H1 (cell line): ENCODE measurements at regions not wholly inside any gene's neighbourhood (a gene's known extent, or its start where the extent isn't known, plus 50 kb on each side); places are given as distances from the start of the nearest gene placed in this dataset.

ENCODE experiments used
- CTCF ChIA-PET: fragments of 300-600 bp; sonication (Branson Sonifier 250); formaldehyde crosslinking; loops from one replicate; lab custom pipeline; 2021; ENCODE audit not compliant: partially characterized antibody; lab: Charles Lee
- POLR2A ChIA-PET: fragments of 300-600 bp; sonication (Branson Sonifier 250); formaldehyde crosslinking; loops from one replicate; lab custom pipeline; 2021; ENCODE audit warnings: inconsistent platforms; ENCODE audit not compliant: partially characterized antibody; lab: Charles Lee
- DNase-seq, 2 experiments: peaks; one replicate each; pipeline versions ENCODE4 v3.0.0 to v3.0.0-alpha.2; 2010 to 2022; ENCODE audit warnings: low spot score in 2 of 2, low read depth in 1 of 2, mixed read lengths in 1 of 2
- FAIRE-seq: peaks from 2 replicates; lab custom pipeline; 2011; peaks lifted over from hg19 to GRCh38; lab: Jason Lieb, UNC
- H2AFZ ChIP-seq: 2 replicates; pipeline ENCODE4 v1.8.1; 2012; ENCODE audit warnings: low read length, inconsistent platforms
- H2AK5ac ChIP-seq: 2 replicates; pipeline ENCODE4 v1.6.1; 2013; ENCODE audit warnings: low read depth, low read length
- H2BK120ac ChIP-seq: replicated peaks from 2 replicates; pipeline ENCODE3; 2013; ENCODE audit warnings: low read depth, low read length, inconsistent platforms
- H2BK12ac ChIP-seq: 2 replicates; pipeline ENCODE4 v1.6.1; 2013; ENCODE audit warnings: low read depth, low read length
- H2BK15ac ChIP-seq: 2 replicates; pipeline ENCODE4 v1.6.1; 2013; ENCODE audit warnings: low read length
- H2BK20ac ChIP-seq: 2 replicates; pipeline ENCODE4 v1.6.1; 2013; ENCODE audit warnings: low read length
- H2BK5ac ChIP-seq: 2 replicates; pipeline ENCODE4 v1.6.1; 2013; ENCODE audit warnings: low read depth, low read length
- H3K14ac ChIP-seq: 2 replicates; pipeline ENCODE4 v1.6.1; 2013; ENCODE audit warnings: inconsistent platforms; ENCODE audit not compliant: insufficient read length
- H3K18ac ChIP-seq: 2 replicates; pipeline ENCODE4 v1.6.1; 2013; ENCODE audit warnings: low read length; ENCODE audit errors: extremely low read depth
- H3K23ac ChIP-seq: 2 replicates; pipeline ENCODE4 v1.6.1; 2013; ENCODE audit warnings: inconsistent platforms; ENCODE audit not compliant: insufficient read length
- H3K23me2 ChIP-seq: 2 replicates; pipeline ENCODE4 v1.6.1; 2013; ENCODE audit warnings: low read depth, low read length
- H3K27ac ChIP-seq: 2 replicates; pipeline ENCODE4 v1.6.1; 2011; ENCODE audit warnings: low read depth, low read length, inconsistent platforms
- H3K27me3 ChIP-seq, 4 experiments: replicated peaks in 1 of 4; 1 replicate in 1 of 4; 2 replicates in 3 of 4; pipeline versions ENCODE4 v1.6.1 to v1.8.1; 2011 to 2013; ENCODE audit warnings: low read length in 3 of 4, mild to moderate bottlenecking in 3 of 4, inconsistent platforms in 2 of 4, mixed read lengths in 2 of 4, moderate library complexity in 1 of 4; ENCODE audit not compliant: control insufficient read depth in 3 of 4, insufficient read depth in 3 of 4; ENCODE audit errors: extremely low read depth in 1 of 4
- H3K36me3 ChIP-seq, 4 experiments: 2 replicates each; pipeline versions ENCODE4 v1.6.1 to v1.8.1; 2011 to 2013; ENCODE audit warnings: mild to moderate bottlenecking in 4 of 4, low read length in 3 of 4, moderate library complexity in 2 of 4, control low read depth in 1 of 4, inconsistent platforms in 1 of 4; ENCODE audit not compliant: insufficient read depth in 4 of 4, control insufficient read depth in 2 of 4
- H3K4ac ChIP-seq: replicated peaks from 2 replicates; pipeline ENCODE3; 2013; ENCODE audit warnings: low read length, low read depth, mixed read lengths, inconsistent platforms; ENCODE audit not compliant: insufficient read length
- H3K4me1 ChIP-seq, 4 experiments: replicated peaks in 1 of 4; 1 replicate in 1 of 4; 2 replicates in 3 of 4; pipeline versions ENCODE4 v1.6.1 to v1.8.1; 2011 to 2013; ENCODE audit warnings: low read length in 3 of 4, inconsistent platforms in 2 of 4, mixed read lengths in 1 of 4; ENCODE audit not compliant: insufficient read depth in 4 of 4, control insufficient read depth in 3 of 4
- H3K4me2 ChIP-seq, 2 experiments: 2 replicates each; pipeline versions ENCODE4 v1.6.1 to v1.8.1; 2011 to 2013; ENCODE audit warnings: low read depth in 2 of 2, low read length in 2 of 2, control low read depth in 1 of 2, inconsistent platforms in 1 of 2, mild to moderate bottlenecking in 1 of 2; ENCODE audit not compliant: insufficient read depth in 1 of 2
- H3K4me3 ChIP-seq, 4 experiments: fragments of 200-600, 300-600 bp in 1 of 4; sonication (generic), shearing (Covaris generic), sonication (Bioruptor Twin) in 1 of 4; 2 replicates each; pipeline versions ENCODE4 v1.5.1 to v1.8.1; 2011 to 2016; ENCODE audit warnings: low read length in 4 of 4, low read depth in 3 of 4, control low read depth in 2 of 4, inconsistent platforms in 2 of 4, mild to moderate bottlenecking in 2 of 4, mixed read lengths in 1 of 4, moderate library complexity in 1 of 4; ENCODE audit not compliant: insufficient read depth in 2 of 4; ENCODE audit errors: extremely low read depth in 1 of 4
- H3K56ac ChIP-seq: replicated peaks from 2 replicates; pipeline ENCODE3; 2013; ENCODE audit warnings: low read depth, mild to moderate bottlenecking, mixed read lengths, low read length, inconsistent platforms; ENCODE audit not compliant: insufficient read length
- H3K79me1 ChIP-seq: 2 replicates; pipeline ENCODE4 v1.6.1; 2013; ENCODE audit warnings: low read depth, low read length, control low read depth
- H3K79me2 ChIP-seq, 2 experiments: 2 replicates each; pipeline versions ENCODE4 v1.6.1 to v1.8.1; 2012 to 2013; ENCODE audit warnings: low read length in 2 of 2, mild to moderate bottlenecking in 2 of 2, inconsistent platforms in 1 of 2; ENCODE audit not compliant: insufficient read depth in 2 of 2, control insufficient read depth in 1 of 2
- H3K9ac ChIP-seq, 4 experiments: replicated peaks in 1 of 4; 1 replicate in 1 of 4; 2 replicates in 3 of 4; pipeline versions ENCODE4 v1.6.1 to v1.8.1; 2011 to 2013; ENCODE audit warnings: low read depth in 3 of 4, low read length in 3 of 4, control low read depth in 2 of 4, mild to moderate bottlenecking in 2 of 4, moderate library complexity in 2 of 4, inconsistent platforms in 1 of 4; ENCODE audit errors: extremely low read depth in 1 of 4
- H3K9me3 ChIP-seq, 2 experiments: 2 replicates each; pipeline versions ENCODE4 v1.6.1 to v1.8.1; 2012 to 2013; ENCODE audit warnings: mild to moderate bottlenecking in 2 of 2, moderate library complexity in 2 of 2, control low read depth in 1 of 2, inconsistent platforms in 1 of 2, low read depth in 1 of 2, low read length in 1 of 2, mixed read lengths in 1 of 2; ENCODE audit not compliant: insufficient read depth in 2 of 2
- H4K20me1 ChIP-seq, 2 experiments: replicated peaks in 1 of 2; 2 replicates each; pipeline versions ENCODE3 to v1.8.1; 2011 to 2013; ENCODE audit warnings: inconsistent platforms in 2 of 2, low read length in 2 of 2, mild to moderate bottlenecking in 1 of 2; ENCODE audit not compliant: insufficient read depth in 2 of 2, control insufficient read depth in 1 of 2
- H4K5ac ChIP-seq: 2 replicates; pipeline ENCODE4 v1.6.1; 2013; ENCODE audit warnings: low read length, low read depth, mixed read lengths, inconsistent platforms; ENCODE audit not compliant: insufficient read length
- H4K8ac ChIP-seq: 2 replicates; pipeline ENCODE4 v1.8.0; 2013; ENCODE audit warnings: mild to moderate bottlenecking, moderate library complexity, low read length, inconsistent platforms; ENCODE audit not compliant: insufficient read depth; ENCODE audit errors: extremely low read depth
- H4K91ac ChIP-seq: replicated peaks from 2 replicates; pipeline ENCODE3; 2013; ENCODE audit warnings: low read length, mixed read lengths, inconsistent platforms; ENCODE audit not compliant: insufficient read length
- GTF2F1 ChIP-seq: IDR thresholded peaks from 2 replicates; pipeline ENCODE4 v1.6.1; 2012; ENCODE audit warnings: low read depth, low read length, improper control_type of control experiment, borderline replicate concordance
- WGBS, 2 experiments: shearing (Covaris generic) in 1 of 2; methylation state at CpG; one replicate each; pipeline versions ENCODE4 v1.1.6 to v1.1.7; 2013 to 2015; ENCODE audit warnings: low lambda C conversion rate in 2 of 2, mixed read lengths in 2 of 2, inconsistent platforms in 1 of 2, low coverage in 1 of 2, missing lambda C conversion rate in 1 of 2; ENCODE audit not compliant: insufficient replicate concordance in 2 of 2, insufficient coverage in 1 of 2, insufficient read length in 1 of 2; ENCODE audit errors: extremely low coverage in 1 of 2, missing lambda C conversion rate in 1 of 2; 5-methylcytosine and 5-hydroxymethylcytosine counted together

DNA sequence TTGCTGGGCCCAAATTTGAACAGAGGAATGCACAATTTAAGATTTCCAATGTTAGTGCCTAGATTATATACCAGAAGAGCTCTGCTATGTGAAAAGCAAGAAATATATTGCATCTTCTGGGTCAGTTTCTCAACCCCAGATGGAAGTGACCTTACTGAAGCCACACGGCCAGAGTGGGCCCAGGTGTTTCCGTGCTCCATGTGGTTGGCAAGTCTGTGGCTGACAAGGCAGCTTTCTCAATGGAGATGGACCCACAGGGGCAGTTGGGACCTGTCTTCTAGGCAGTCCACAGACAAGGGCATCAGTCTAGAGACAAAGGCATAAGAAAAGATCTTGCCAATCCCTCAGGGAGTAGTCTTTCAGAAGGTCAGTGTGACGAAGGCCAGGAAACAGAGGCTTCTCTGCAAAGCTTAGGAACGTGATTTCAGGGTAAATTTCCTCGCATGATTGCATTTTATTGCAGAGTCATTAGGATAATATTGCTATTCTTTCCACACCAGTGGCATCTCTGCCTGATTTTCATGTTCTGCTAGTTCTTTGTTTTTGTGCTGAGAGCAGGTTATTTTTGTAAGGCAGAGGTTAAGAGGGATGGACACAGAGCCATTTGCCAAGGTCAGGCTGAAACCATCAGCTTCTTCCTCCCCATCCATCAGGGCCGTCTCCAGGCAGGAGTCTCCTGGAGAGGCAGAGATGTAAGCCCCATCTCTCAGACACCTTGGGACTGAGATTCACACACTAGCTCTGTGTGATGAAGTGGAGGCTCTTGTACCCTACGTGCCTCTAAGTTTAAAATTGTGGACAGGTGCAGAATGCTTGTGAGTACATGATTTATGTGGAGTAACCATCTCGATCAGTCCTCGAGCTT is 202.1 kb downstream of the ANKRD30B start:
- Histone ChIP-seq H3K9me3 (peaks cover 49 to 71% of the 10 kb centered on the region in 2 experiments), H3K4ac (no peak overlapping the region), H2AK5ac (no peak overlapping the region), H3K4me1 (no peaks in the 10 kb centered on the region), H2BK12ac (no peak overlapping the region), H3K27me3 (no peaks in the 10 kb centered on the region), H2AFZ (no peak overlapping the region), H3K4me2 (no peak overlapping the region), H2BK5ac (no peak overlapping the region), H4K91ac (no peak overlapping the region), H3K79me1 (no peaks in the 10 kb centered on the region), H3K23me2 (no peaks in the 10 kb centered on the region), H3K36me3 (no peaks in the 10 kb centered on the region), H3K79me2 (no peaks in the 10 kb centered on the region)
- WGBS, 2 experiments: 76% methylated on average over 9 of the region's 9 CpGs; no CpG with 5 or more reads in 1 of the 2 experiments
- no peak for DNase-seq
- no peak for TF ChIP-seq GTF2F1
- TF ChIP-seq, all 59 proteins: peak for 0
- no peak overlapping the region for H3K27ac ChIP-seq
- H4K8ac ChIP-seq: no peak overlapping the region
- H3K9ac ChIP-seq: no peak overlapping the region
- no peak overlapping the region for H3K14ac ChIP-seq
- H4K20me1 ChIP-seq: no peaks in the 10 kb centered on the region
- H3K4me3 ChIP-seq: no peak overlapping the region
- no peak overlapping the region for H2BK120ac ChIP-seq
- H2BK15ac ChIP-seq: no peak overlapping the region
- H4K5ac ChIP-seq: no peak overlapping the region
- H3K23ac ChIP-seq: no peak overlapping the region
- H3K56ac ChIP-seq: no peak overlapping the region
- H2BK20ac ChIP-seq: no peak overlapping the region
- ChIA-PET POLR2A (interaction anchor here (0.6 kb wide), 1 partner anchor 88 kb away, joined by 3 read pairs; no protein-coding TSS in a partner anchor), CTCF (no interaction called here)
- no peak overlapping the region for H3K18ac ChIP-seq
- FAIRE-seq: no peak
